OCI-LY1 (cell line): ENCODE measurements at regions not wholly inside any gene's neighbourhood (a gene's known extent, or its start where the extent isn't known, plus 50 kb on each side); places are given as distances from the start of the nearest gene placed in this dataset.

Experiments
- H2AFZ ChIP-seq: fragments of 200-600 bp; sonication (generic), shearing (Covaris generic); 2 replicates; pipeline ENCODE4 v1.6.0; 2014; ENCODE audit warnings: antibody characterized with exemption, mild to moderate bottlenecking, low read length
- H3F3A ChIP-seq: fragments of 200-600 bp; sonication (generic), shearing (Covaris generic); 2 replicates; pipeline ENCODE4 v1.6.0; 2014; ENCODE audit warnings: mild to moderate bottlenecking, antibody characterized with exemption, low read length, moderate library complexity; ENCODE audit not compliant: insufficient read depth
- H3K27ac ChIP-seq: fragments of 200-600 bp; sonication (generic); 2 replicates; pipeline ENCODE4 v1.5.1; 2014; ENCODE audit warnings: low read length, mixed run types, mild to moderate bottlenecking, low read depth; ENCODE audit not compliant: poor library complexity, severe bottlenecking
- H3K27me3 ChIP-seq: fragments of 200-600 bp; sonication (generic); 2 replicates; pipeline ENCODE4 v1.6.0; 2014; ENCODE audit warnings: antibody characterized with exemption, mild to moderate bottlenecking, low read length, moderate library complexity; ENCODE audit not compliant: insufficient read depth
- H3K36me3 ChIP-seq: fragments of 200-600 bp; sonication (generic); 2 replicates; pipeline ENCODE4 v1.6.1; 2014; ENCODE audit warnings: mild to moderate bottlenecking, antibody characterized with exemption, low read length, moderate library complexity, mixed read lengths; ENCODE audit not compliant: insufficient read depth
- H3K4me1 ChIP-seq: fragments of 200-600 bp; sonication (generic); 2 replicates; pipeline ENCODE4 v1.5.1; 2014; ENCODE audit warnings: mild to moderate bottlenecking, low read length, moderate library complexity; ENCODE audit not compliant: insufficient read depth, severe bottlenecking
- H3K4me2 ChIP-seq: fragments of 200-600 bp; sonication (generic), shearing (Covaris generic); 2 replicates; pipeline ENCODE4 v1.6.1; 2014; ENCODE audit warnings: low read length
- H3K4me3 ChIP-seq: fragments of 200-600 bp; sonication (generic); 2 replicates; pipeline ENCODE4 v1.5.1; 2014; ENCODE audit warnings: low read length, low read depth, mild to moderate bottlenecking, mixed read lengths; ENCODE audit not compliant: poor library complexity, severe bottlenecking
- H3K79me2 ChIP-seq: fragments of 200-600 bp; shearing (Covaris generic); 2 replicates; pipeline ENCODE4 v1.6.1; 2016; ENCODE audit warnings: mixed run types, low read length, mixed read lengths; ENCODE audit not compliant: insufficient read depth
- H3K9ac ChIP-seq: fragments of 200-600 bp; sonication (generic), shearing (Covaris generic); 2 replicates; pipeline ENCODE4 v1.6.1; 2014; ENCODE audit warnings: mild to moderate bottlenecking, low read length, mixed read lengths
- H3K9me2 ChIP-seq: fragments of 200-600 bp; sonication (generic), shearing (Covaris generic); 2 replicates; pipeline ENCODE4 v1.6.1; 2014; ENCODE audit warnings: low read depth, mild to moderate bottlenecking, low read length, mixed read lengths
- H3K9me3 ChIP-seq: fragments of 200-600 bp; shearing (Covaris generic); 2 replicates; pipeline ENCODE4 v1.6.1; 2014; ENCODE audit warnings: low read length, mixed read lengths
- H4K20me1 ChIP-seq: fragments of 200-600 bp; sonication (generic), shearing (Covaris generic); 2 replicates; pipeline ENCODE4 v1.6.0; 2016; ENCODE audit warnings: mild to moderate bottlenecking, low read length; ENCODE audit not compliant: insufficient read depth
- EZH2 ChIP-seq: fragments of 200-600 bp; sonication (generic), shearing (Covaris generic); IDR thresholded peaks from 2 replicates; pipeline ENCODE4 v1.8.0; 2017; ENCODE audit warnings: borderline replicate concordance, mixed run types, mild to moderate bottlenecking, antibody characterized with exemption, low read length, moderate library complexity, mixed read lengths
- TF ChIP-seq, protein P1 (sequence below): fragments of 200-600 bp; sonication (generic), shearing (Covaris generic); IDR thresholded peaks from 2 replicates; pipeline ENCODE4 v1.5.1; 2017; ENCODE audit warnings: mild to moderate bottlenecking, antibody characterized with exemption, low read length, moderate library complexity, mixed read lengths

DNA sequence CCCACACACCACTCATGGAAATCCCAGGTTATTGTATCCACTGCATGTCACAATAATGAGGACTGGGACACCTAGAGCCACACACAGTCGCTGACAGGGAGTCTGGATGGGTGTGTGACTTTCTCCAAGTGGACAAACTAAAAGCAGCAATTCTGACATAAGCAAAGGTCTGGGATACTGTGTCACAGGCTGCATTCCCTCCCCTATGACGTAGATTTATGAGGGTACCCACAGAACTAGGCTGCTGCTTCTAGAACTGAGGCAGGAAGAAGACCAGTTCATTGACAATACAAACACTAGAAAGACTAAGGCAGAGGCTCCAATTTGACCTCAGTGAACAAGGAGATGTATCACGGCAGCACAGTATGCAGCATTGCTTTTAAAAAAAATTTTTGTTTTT, 63.6 kb upstream of the TBCA start:
- H3K4me3 ChIP-seq, result no peak overlapping the region
- TF ChIP-seq EZH2, result no peak
- TF ChIP-seq, protein P1, sequence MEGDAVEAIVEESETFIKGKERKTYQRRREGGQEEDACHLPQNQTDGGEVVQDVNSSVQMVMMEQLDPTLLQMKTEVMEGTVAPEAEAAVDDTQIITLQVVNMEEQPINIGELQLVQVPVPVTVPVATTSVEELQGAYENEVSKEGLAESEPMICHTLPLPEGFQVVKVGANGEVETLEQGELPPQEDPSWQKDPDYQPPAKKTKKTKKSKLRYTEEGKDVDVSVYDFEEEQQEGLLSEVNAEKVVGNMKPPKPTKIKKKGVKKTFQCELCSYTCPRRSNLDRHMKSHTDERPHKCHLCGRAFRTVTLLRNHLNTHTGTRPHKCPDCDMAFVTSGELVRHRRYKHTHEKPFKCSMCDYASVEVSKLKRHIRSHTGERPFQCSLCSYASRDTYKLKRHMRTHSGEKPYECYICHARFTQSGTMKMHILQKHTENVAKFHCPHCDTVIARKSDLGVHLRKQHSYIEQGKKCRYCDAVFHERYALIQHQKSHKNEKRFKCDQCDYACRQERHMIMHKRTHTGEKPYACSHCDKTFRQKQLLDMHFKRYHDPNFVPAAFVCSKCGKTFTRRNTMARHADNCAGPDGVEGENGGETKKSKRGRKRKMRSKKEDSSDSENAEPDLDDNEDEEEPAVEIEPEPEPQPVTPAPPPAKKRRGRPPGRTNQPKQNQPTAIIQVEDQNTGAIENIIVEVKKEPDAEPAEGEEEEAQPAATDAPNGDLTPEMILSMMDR, result no peak
- no peak overlapping the region for H3K4me2 ChIP-seq
- H3K79me2 ChIP-seq, result no peaks in the 10 kb centered on the region
- no peaks in the 10 kb centered on the region for H3F3A ChIP-seq
- H3K4me1 ChIP-seq, result no peaks in the 10 kb centered on the region
- H3K27ac ChIP-seq, result no peak overlapping the region
- H3K9ac ChIP-seq, result no peak overlapping the region
- H3K9me3 ChIP-seq, result no peaks in the 10 kb centered on the region
- no peaks in the 10 kb centered on the region for H4K20me1 ChIP-seq
- H2AFZ ChIP-seq, result no peak overlapping the region
- H3K27me3 ChIP-seq, result no peaks in the 10 kb centered on the region; the same call in 1 of the 2 replicates
- no peaks in the 10 kb centered on the region for H3K36me3 ChIP-seq
- no peaks in the 10 kb centered on the region for H3K9me2 ChIP-seq

- H3K9me3 ChIP-seq, result no peaks in the 10 kb centered on the region
These were observed 56.8 kb upstream of the TBCA start for GRCh38 chr5:77832938-77833337.

GRCh38 chr5:77832166-77832770, 56.1 kb upstream of the TBCA start:
- TF ChIP-seq, protein P1, result no peak
- no peak for TF ChIP-seq EZH2
- no peaks in the 10 kb centered on the region for H3F3A ChIP-seq
- H3K79me2 ChIP-seq, result no peaks in the 10 kb centered on the region
- no peaks in the 10 kb centered on the region for H4K20me1 ChIP-seq
- no peaks in the 10 kb centered on the region for H3K9me2 ChIP-seq
- H3K4me2 ChIP-seq, result no peak overlapping the region
- no peaks in the 10 kb centered on the region for H3K36me3 ChIP-seq
- no peak overlapping the region for H2AFZ ChIP-seq
- H3K27ac ChIP-seq, result no peak overlapping the region
- no peaks in the 10 kb centered on the region; the same call in 1 of the 2 replicates for H3K27me3 ChIP-seq
- no peaks in the 10 kb centered on the region for H3K4me1 ChIP-seq
- no peak overlapping the region for H3K4me3 ChIP-seq
- H3K9ac ChIP-seq, result no peak overlapping the region
- no peaks in the 10 kb centered on the region for H3K9me3 ChIP-seq

More at GRCh38 chr5:77832938-77833337, 56.8 kb upstream of the TBCA start:
- Histone ChIP-seq H3K36me3 (no peaks in the 10 kb centered on the region), H3K9ac (no peak overlapping the region), H3F3A (no peaks in the 10 kb centered on the region), H3K27me3 (no peaks in the 10 kb centered on the region; the same call in 1 of the 2 replicates), H3K4me3 (no peak overlapping the region), H2AFZ (no peak overlapping the region), H3K9me2 (no peaks in the 10 kb centered on the region), H3K4me2 (no peak overlapping the region), H3K4me1 (no peaks in the 10 kb centered on the region), H4K20me1 (no peaks in the 10 kb centered on the region), H3K79me2 (no peaks in the 10 kb centered on the region), H3K27ac (no peak overlapping the region)
- no peak for TF ChIP-seq EZH2
- TF ChIP-seq, protein P1, result no peak
